Stomach (tissue), 8 donors: ENCODE measurements at regions not wholly inside any gene's neighbourhood (a gene's known extent, or its start where the extent isn't known, plus 50 kb on each side); places are given as distances from the start of the nearest gene placed in this dataset.

Experiments used
- DNase-seq, 2 donors: peaks; one replicate each; pipeline versions ENCODE4 v3.0.0 to v3.0.0-alpha.2; 2013 to 2019
- H3K27ac ChIP-seq, 5 donors: fragments of 200-600 bp in 4 of 5; sonication (generic) in 4 of 5; one replicate each; pipeline ENCODE4 v1.5.1; 2013 to 2019; ENCODE audit warnings: mild to moderate bottlenecking in 1 of 5, moderate library complexity in 1 of 5
- H3K27me3 ChIP-seq, 3 donors: fragments of 200-600 bp; sonication (generic); one replicate each; pipeline ENCODE4 v1.5.1; 2017 to 2019; ENCODE audit warnings: mixed run types in 1 of 3
- H3K36me3 ChIP-seq, 4 donors: fragments of 200-600 bp; sonication (generic); 1 replicate in 3 of 4; 2 replicates in 1 of 4; pipeline ENCODE4 v1.5.1; 2016 to 2019
- H3K4me1 ChIP-seq, 4 donors: fragments of 200-600 bp; sonication (generic); one replicate each; pipeline ENCODE4 v1.5.1; 2016 to 2019
- H3K4me3 ChIP-seq, 4 donors: fragments of 200-600 bp; sonication (generic) in 3 of 4; one replicate each; pipeline ENCODE4 v1.5.1; 2016 to 2019; ENCODE audit warnings: mild to moderate bottlenecking in 1 of 4
- H3K9me3 ChIP-seq, 4 donors: fragments of 200-600 bp; sonication (generic); one replicate each; pipeline ENCODE4 v1.5.1; 2016 to 2019
- EP300 ChIP-seq: sonication (generic); formaldehyde crosslinking; IDR thresholded peaks from one replicate; pipeline ENCODE4 v1.6.1; 2017; ENCODE audit warnings: antibody characterized with exemption
- POLR2A ChIP-seq, 4 donors: fragments of 450-650 bp; IDR thresholded peaks; one replicate each; pipeline ENCODE4 v1.6.1; 2016; ENCODE audit warnings: antibody characterized with exemption in 4 of 4, control low read depth in 2 of 4, mild to moderate bottlenecking in 1 of 4, moderate library complexity in 1 of 4
- POLR2AphosphoS5 ChIP-seq, 3 donors: sonication (generic); formaldehyde crosslinking; IDR thresholded peaks; one replicate each; pipeline ENCODE4 v1.6.1; 2016; ENCODE audit warnings: antibody characterized with exemption in 3 of 3
- WGBS, 5 donors: extraction: QIAGEN DNeasy Blood & Tissue Kit in 3 of 5; methylation state at CpG; one replicate each; pipeline versions ENCODE4 v1.1.5 to v1.1.7; 2013 to 2018; 5-methylcytosine and 5-hydroxymethylcytosine counted together
- intact Hi-C: fragments of 100-400 bp; cut with DNase I; formaldehyde crosslinking; loops from one replicate; pipeline ENCODE4 v1.15.1; 2023; ENCODE audit warnings: low total_unique reads
- TF ChIP-seq, protein P1 (sequence below), 7 experiments: fragments of 450-650 bp in 4 of 7; fragments of 200-600 bp in 3 of 7; sonication (generic) in 3 of 7; IDR thresholded peaks; one replicate each; pipeline ENCODE4 v1.5.1; 2016 to 2019; ENCODE audit warnings: antibody characterized with exemption in 7 of 7, control low read depth in 2 of 7, mild to moderate bottlenecking in 1 of 7
- donor health status: healthy with polysubstance abuse.
- donor health status: Bipolar disorder and iron deficiency.
- donor health status: healthy.

DNA sequence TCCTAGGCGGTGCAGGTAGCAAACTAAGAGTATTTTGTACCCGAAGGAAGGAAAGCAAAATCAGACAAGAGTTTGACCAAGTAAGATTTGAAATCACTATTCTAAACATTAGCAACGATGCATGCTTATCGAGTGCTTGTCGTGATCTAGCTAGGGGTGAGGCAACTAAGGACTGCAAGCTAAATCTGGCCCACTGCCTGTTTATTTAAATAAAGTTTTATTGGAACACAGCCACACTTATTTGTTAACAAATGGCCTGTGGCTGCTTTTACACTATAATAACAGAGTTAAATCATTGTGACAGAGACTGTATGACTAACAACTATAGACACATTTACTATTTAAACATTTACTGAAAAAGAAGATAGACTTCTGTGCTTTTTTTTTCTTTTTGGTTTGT is 983.6 kb downstream of the VRK1 start:
- DNase-seq: no peak
- WGBS, 5 donors: 82 to 95% (median 93%) methylated on average over 5 of the region's 5 CpGs
- intact Hi-C loops: no loop called here

DNA sequence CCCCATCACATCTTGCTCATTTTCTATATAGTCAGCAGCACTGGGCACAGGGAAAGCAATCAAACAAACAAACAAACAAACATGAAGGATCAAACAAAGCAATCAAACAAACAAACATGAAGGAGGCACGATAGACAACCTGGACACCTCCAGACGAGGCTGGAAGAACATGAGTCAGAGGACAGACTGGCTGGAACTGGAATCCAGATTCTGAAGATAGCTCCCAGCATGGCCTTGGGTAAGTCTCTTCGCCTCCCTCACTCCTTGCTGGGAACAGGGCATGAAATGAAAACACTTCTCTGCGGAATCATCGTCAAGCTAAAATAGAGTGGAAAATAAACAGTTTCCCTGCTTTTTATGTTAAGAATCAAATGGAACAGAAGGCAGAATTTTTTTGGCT is 984.8 kb downstream of the VRK1 start:
- Histone ChIP-seq H3K27ac (no peak overlapping the region), H3K9me3 (no peaks in the 10 kb centered on the region), H3K4me1 (no peaks in the 10 kb centered on the region), H3K27me3 (no peaks in the 10 kb centered on the region), H3K36me3 (no peaks in the 10 kb centered on the region), H3K4me3 (no peak overlapping the region)
- 81 to 85% (median 84%) methylated on average over 5 of the region's 5 CpGs for WGBS, 5 donors
- no peak for TF ChIP-seq EP300
- TF ChIP-seq POLR2A (IDR thresholded peaks at IDR 0.05): no peak
- TF ChIP-seq, protein P1, sequence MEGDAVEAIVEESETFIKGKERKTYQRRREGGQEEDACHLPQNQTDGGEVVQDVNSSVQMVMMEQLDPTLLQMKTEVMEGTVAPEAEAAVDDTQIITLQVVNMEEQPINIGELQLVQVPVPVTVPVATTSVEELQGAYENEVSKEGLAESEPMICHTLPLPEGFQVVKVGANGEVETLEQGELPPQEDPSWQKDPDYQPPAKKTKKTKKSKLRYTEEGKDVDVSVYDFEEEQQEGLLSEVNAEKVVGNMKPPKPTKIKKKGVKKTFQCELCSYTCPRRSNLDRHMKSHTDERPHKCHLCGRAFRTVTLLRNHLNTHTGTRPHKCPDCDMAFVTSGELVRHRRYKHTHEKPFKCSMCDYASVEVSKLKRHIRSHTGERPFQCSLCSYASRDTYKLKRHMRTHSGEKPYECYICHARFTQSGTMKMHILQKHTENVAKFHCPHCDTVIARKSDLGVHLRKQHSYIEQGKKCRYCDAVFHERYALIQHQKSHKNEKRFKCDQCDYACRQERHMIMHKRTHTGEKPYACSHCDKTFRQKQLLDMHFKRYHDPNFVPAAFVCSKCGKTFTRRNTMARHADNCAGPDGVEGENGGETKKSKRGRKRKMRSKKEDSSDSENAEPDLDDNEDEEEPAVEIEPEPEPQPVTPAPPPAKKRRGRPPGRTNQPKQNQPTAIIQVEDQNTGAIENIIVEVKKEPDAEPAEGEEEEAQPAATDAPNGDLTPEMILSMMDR (IDR thresholded peaks at IDR 0.05): no peak
- no peak for TF ChIP-seq POLR2AphosphoS5 (IDR thresholded peaks at IDR 0.05)
- intact Hi-C loops: no loop called here
- DNase-seq: no peak

More for the DNA sequence above, 983.6 kb downstream of the VRK1 start:
- Histone ChIP-seq H3K36me3 (no peaks in the 10 kb centered on the region), H3K4me1 (no peaks in the 10 kb centered on the region), H3K4me3 (no peak overlapping the region), H3K27me3 (no peaks in the 10 kb centered on the region), H3K9me3 (no peaks in the 10 kb centered on the region), H3K27ac (no peak overlapping the region)
- TF ChIP-seq, protein P1 (IDR thresholded peaks at IDR 0.05): no peak
- TF ChIP-seq POLR2AphosphoS5 (IDR thresholded peaks at IDR 0.05) (no peak), EP300 (no peak), POLR2A (IDR thresholded peaks at IDR 0.05) (no peak)

DNA sequence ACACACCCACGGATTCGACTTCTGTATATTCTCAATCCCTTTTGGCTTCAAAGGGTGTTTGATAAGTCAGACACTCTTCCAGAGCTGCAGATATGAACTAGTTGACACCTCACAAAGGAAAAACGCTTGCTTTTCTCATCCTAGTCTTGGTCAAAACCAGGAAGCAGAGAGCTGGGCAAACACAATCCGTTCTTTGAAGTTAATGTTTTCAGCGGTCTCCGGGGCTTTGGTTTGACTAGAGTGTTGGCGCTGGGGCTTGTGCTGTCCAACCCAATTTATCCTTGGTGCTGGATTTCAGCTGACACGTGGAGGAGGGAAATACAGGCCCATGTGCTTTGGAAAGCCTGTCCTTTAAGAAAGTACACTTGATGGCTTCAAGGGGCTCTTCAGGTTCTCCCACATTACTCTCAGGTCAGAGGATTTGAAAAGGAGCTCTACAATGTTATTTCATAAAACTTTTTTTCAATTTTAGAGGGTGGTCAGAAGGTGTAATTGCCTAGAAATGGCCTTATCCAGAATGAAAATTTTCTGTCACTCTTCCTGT is 985.8 kb downstream of the VRK1 start:
- no peaks in the 10 kb centered on the region for H3K4me1 ChIP-seq
- no peaks in the 10 kb centered on the region for H3K9me3 ChIP-seq
- DNase-seq: no peak
- H3K27me3 ChIP-seq: no peaks in the 10 kb centered on the region
- H3K36me3 ChIP-seq: no peaks in the 10 kb centered on the region
- no peak for TF ChIP-seq POLR2AphosphoS5 (IDR thresholded peaks at IDR 0.05)
- no peak for TF ChIP-seq POLR2A (IDR thresholded peaks at IDR 0.05)
- TF ChIP-seq EP300: no peak
- TF ChIP-seq, protein P1 (IDR thresholded peaks at IDR 0.05): no peak
- H3K4me3 ChIP-seq: no peak overlapping the region
- WGBS, 5 donors: 49 to 76% (median 65%) methylated on average over 8 of the region's 8 CpGs
- H3K27ac ChIP-seq: no peak overlapping the region
- intact Hi-C loops: no loop called here

DNA sequence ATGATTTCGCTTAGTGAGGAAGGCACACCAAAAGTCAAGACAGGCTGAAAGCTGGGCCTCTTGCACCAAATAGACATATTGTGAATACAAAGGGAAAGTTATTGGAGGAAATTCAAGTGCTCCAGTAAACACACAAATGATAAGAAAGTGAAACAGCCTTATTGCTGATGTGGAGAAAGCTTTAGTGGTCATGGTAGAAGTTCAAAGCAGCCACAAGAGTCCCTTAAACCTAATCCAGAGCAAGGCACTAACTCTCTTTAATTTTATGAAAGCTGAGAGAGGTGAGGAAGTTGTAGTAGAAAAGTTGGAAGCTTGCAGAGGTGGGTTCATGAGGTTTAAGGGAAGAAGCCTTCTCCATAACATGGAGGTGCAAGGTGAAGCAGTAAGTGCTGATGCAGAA is 988.3 kb downstream of the VRK1 start:
- intact Hi-C loops: no loop called here
- Histone ChIP-seq H3K4me1 (no peaks in the 10 kb centered on the region), H3K4me3 (no peak overlapping the region), H3K36me3 (no peaks in the 10 kb centered on the region), H3K9me3 (no peaks in the 10 kb centered on the region), H3K27me3 (no peaks in the 10 kb centered on the region), H3K27ac (no peak overlapping the region)
- TF ChIP-seq EP300: no peak
- no peak for TF ChIP-seq POLR2A (IDR thresholded peaks at IDR 0.05)
- no peak for TF ChIP-seq POLR2AphosphoS5 (IDR thresholded peaks at IDR 0.05)
- no peak for DNase-seq
- WGBS, 5 donors: 38 to 91% (median 56%) methylated on average over 1 of the region's 1 CpG

DNA sequence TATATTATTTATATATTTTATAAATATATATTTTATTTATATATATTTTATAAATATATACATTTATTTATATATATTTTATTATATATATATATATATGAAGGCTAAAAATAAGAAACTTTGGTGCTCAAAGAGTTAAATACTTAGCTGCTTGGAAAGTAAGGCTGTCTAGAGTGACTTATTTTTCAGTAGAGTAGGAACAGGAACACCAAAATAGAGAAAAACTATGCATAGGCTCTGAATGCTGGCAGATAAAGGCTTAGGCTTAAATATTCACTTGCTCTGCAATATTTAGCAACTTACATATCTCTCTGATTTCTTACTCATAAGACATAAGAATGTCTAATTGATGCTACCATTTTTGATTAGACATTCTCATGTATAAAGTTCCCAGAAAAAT is 991.2 kb downstream of the VRK1 start:
- TF ChIP-seq, protein P1 (IDR thresholded peaks at IDR 0.05): no peak
- TF ChIP-seq POLR2A (IDR thresholded peaks at IDR 0.05): no peak
- TF ChIP-seq POLR2AphosphoS5 (IDR thresholded peaks at IDR 0.05): no peak
- no peak for TF ChIP-seq EP300
- Histone ChIP-seq H3K4me3 (no peak overlapping the region), H3K27ac (no peak overlapping the region), H3K4me1 (no peaks in the 10 kb centered on the region), H3K27me3 (no peaks in the 10 kb centered on the region), H3K9me3 (no peaks in the 10 kb centered on the region), H3K36me3 (no peaks in the 10 kb centered on the region)
- no peak for DNase-seq
- intact Hi-C loops: no loop called here
